Neuronal stem cell (in vitro differentiated cells): ENCODE measurements at regions not wholly inside any gene's neighbourhood (a gene's known extent, or its start where the extent isn't known, plus 50 kb on each side); places are given as distances from the start of the nearest gene placed in this dataset.
A peak's percentile ranks its signal among the peaks of the same experiment; 100 is the strongest.

Experiments
- DNase-seq: peaks from one replicate; pipeline ENCODE4 v3.0.0-alpha.2; 2013; ENCODE audit warnings: low spot score
- H2AFZ ChIP-seq: one replicate; pipeline ENCODE4 v1.6.1; 2013; ENCODE audit warnings: mild to moderate bottlenecking, low read length, inconsistent platforms
- H2AK5ac ChIP-seq: 2 replicates; pipeline ENCODE4 v1.6.1; 2013; ENCODE audit warnings: low read depth, mild to moderate bottlenecking, inconsistent platforms, low read length, moderate library complexity, mixed read lengths
- H2BK120ac ChIP-seq: 2 replicates; pipeline ENCODE4 v1.6.1; 2013; ENCODE audit warnings: low read depth, mild to moderate bottlenecking, inconsistent platforms, low read length, moderate library complexity, mixed read lengths
- H2BK12ac ChIP-seq: one replicate; pipeline ENCODE4 v1.6.1; 2013; ENCODE audit warnings: low read length, inconsistent platforms
- H2BK15ac ChIP-seq: 2 replicates; pipeline ENCODE4 v1.6.1; 2013; ENCODE audit warnings: mild to moderate bottlenecking, low read length, inconsistent platforms, mixed read lengths
- H2BK5ac ChIP-seq: one replicate; pipeline ENCODE4 v1.6.1; 2013; ENCODE audit warnings: inconsistent platforms, mild to moderate bottlenecking, low read length, moderate library complexity
- H3K14ac ChIP-seq: one replicate; pipeline ENCODE4 v1.6.1; 2013; ENCODE audit warnings: low read length, inconsistent platforms
- H3K18ac ChIP-seq: 2 replicates; pipeline ENCODE4 v1.6.1; 2013; ENCODE audit warnings: low read length, inconsistent platforms
- H3K23ac ChIP-seq: 2 replicates; pipeline ENCODE4 v1.6.1; 2013; ENCODE audit warnings: low read depth, mild to moderate bottlenecking, mixed read lengths, low read length, inconsistent platforms; ENCODE audit not compliant: poor library complexity
- H3K27ac ChIP-seq: replicated peaks from 3 replicates; pipeline ENCODE4 v1.5.1; 2013; ENCODE audit warnings: low read length, inconsistent platforms
- H3K27me3 ChIP-seq, 3 experiments: 2 replicates each; pipeline ENCODE4 v1.6.1; 2013; ENCODE audit warnings: low read length in 3 of 3, mild to moderate bottlenecking in 2 of 3, inconsistent platforms in 1 of 3, low read depth in 1 of 3, mixed read lengths in 1 of 3, moderate library complexity in 1 of 3; ENCODE audit not compliant: control insufficient read depth in 3 of 3, insufficient read depth in 3 of 3
- H3K36me3 ChIP-seq, 2 donors: replicated peaks in 1 of 2; 2 replicates each; pipeline ENCODE4 v1.6.1; 2013; ENCODE audit warnings: low read length in 2 of 2; ENCODE audit not compliant: control insufficient read depth in 2 of 2, insufficient read depth in 2 of 2
- H3K4ac ChIP-seq: 2 replicates; pipeline ENCODE4 v1.6.1; 2013; ENCODE audit warnings: inconsistent platforms, mild to moderate bottlenecking, low read length, moderate library complexity
- H3K4me1 ChIP-seq, 2 donors: 1 replicate in 1 of 2; 2 replicates in 1 of 2; pipeline ENCODE4 v1.6.1; 2013; ENCODE audit warnings: low read length in 2 of 2, low read depth in 1 of 2; ENCODE audit not compliant: control insufficient read depth in 2 of 2, insufficient read depth in 1 of 2
- H3K4me2 ChIP-seq: one replicate; pipeline ENCODE4 v1.6.1; 2013; ENCODE audit warnings: mild to moderate bottlenecking, low read length, inconsistent platforms; ENCODE audit not compliant: insufficient read depth, poor library complexity, severe bottlenecking
- H3K4me3 ChIP-seq, 2 donors: 2 replicates each; pipeline ENCODE4 v1.5.1; 2013; ENCODE audit warnings: low read length in 2 of 2, mild to moderate bottlenecking in 2 of 2, inconsistent platforms in 1 of 2, moderate library complexity in 1 of 2
- H3K79me1 ChIP-seq: one replicate; pipeline ENCODE4 v1.6.1; 2013; ENCODE audit warnings: low read depth, mild to moderate bottlenecking, inconsistent platforms, low read length, moderate library complexity
- H3K9ac ChIP-seq: one replicate; pipeline ENCODE4 v1.6.1; 2013; ENCODE audit warnings: mild to moderate bottlenecking, low read depth, low read length, inconsistent platforms; ENCODE audit not compliant: poor library complexity
- H3K9me3 ChIP-seq, 2 donors: replicated peaks in 1 of 2; 2 replicates each; pipeline versions ENCODE3 to v1.6.1; 2013; ENCODE audit warnings: low read length in 2 of 2, mild to moderate bottlenecking in 2 of 2, inconsistent platforms in 1 of 2, low read depth in 1 of 2, mixed read lengths in 1 of 2, moderate library complexity in 1 of 2; ENCODE audit not compliant: control insufficient read depth in 2 of 2, insufficient read depth in 1 of 2
- H4K8ac ChIP-seq: one replicate; pipeline ENCODE4 v1.6.1; 2013; ENCODE audit warnings: low read depth, mild to moderate bottlenecking, inconsistent platforms, low read length, moderate library complexity
- H4K91ac ChIP-seq: one replicate; pipeline ENCODE4 v1.6.1; 2013; ENCODE audit warnings: low read length, low read depth, mild to moderate bottlenecking, inconsistent platforms; ENCODE audit not compliant: poor library complexity
- WGBS, 2 donors: extraction: QIAGEN DNeasy Blood & Tissue Kit; methylation state at CpG; one replicate each; pipeline ENCODE4 v1.1.7; 2013; ENCODE audit warnings: missing lambda C conversion rate in 2 of 2, mixed read lengths in 1 of 2; ENCODE audit not compliant: insufficient read length in 2 of 2, insufficient replicate concordance in 1 of 2; ENCODE audit errors: extremely low coverage in 2 of 2; 5-methylcytosine and 5-hydroxymethylcytosine counted together

DNA sequence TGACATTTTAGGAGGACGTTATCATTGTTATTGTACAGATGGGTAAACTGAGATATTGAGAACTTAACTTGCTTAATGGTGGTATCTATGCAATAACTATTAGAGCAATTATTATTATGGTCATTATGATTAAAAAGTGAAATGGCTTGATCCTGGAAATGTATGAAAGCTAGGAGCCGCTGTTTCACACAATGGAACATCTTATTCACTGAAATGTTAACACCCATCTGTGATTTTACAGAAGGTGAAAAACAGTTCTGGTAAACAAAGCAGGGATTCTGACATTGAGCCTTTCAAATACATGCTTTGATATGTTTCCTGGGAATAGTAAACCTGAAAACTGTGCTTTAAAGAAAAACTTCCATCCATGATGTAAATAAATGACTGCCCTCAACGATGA, 261.4 kb downstream of the BTG1 start:
- no peak overlapping the region for H4K8ac ChIP-seq
- H3K4me2 ChIP-seq, result no peak overlapping the region
- no peak overlapping the region for H2BK12ac ChIP-seq
- no peak overlapping the region for H3K9ac ChIP-seq
- H3K18ac ChIP-seq, result no peak overlapping the region
- no peak overlapping the region for H2AK5ac ChIP-seq
- H3K4me1 ChIP-seq, result peaks cover 1 to 15% of the 10 kb centered on the region in 2 donors
- H3K23ac ChIP-seq, result no peak overlapping the region
- WGBS, 2 donors, result no CpG with 5 or more reads among the region's 3 CpGs
- no peaks in the 10 kb centered on the region for H3K79me1 ChIP-seq
- no peak for DNase-seq
- H3K9me3 ChIP-seq, result no peaks in the 10 kb centered on the region
- no peak overlapping the region for H2BK15ac ChIP-seq
- no peak overlapping the region for H3K14ac ChIP-seq
- no peak overlapping the region for H3K4me3 ChIP-seq
- H2AFZ ChIP-seq, result peak overlapping the region; percentile 2
- H2BK120ac ChIP-seq, result no peak overlapping the region
- H4K91ac ChIP-seq, result no peak overlapping the region
- no peak overlapping the region for H2BK5ac ChIP-seq
- H3K36me3 ChIP-seq, result no peaks in the 10 kb centered on the region
- H3K27ac ChIP-seq, result no peak overlapping the region
- H3K4ac ChIP-seq, result no peak overlapping the region
- H3K27me3 ChIP-seq, result no peaks in the 10 kb centered on the region

DNA sequence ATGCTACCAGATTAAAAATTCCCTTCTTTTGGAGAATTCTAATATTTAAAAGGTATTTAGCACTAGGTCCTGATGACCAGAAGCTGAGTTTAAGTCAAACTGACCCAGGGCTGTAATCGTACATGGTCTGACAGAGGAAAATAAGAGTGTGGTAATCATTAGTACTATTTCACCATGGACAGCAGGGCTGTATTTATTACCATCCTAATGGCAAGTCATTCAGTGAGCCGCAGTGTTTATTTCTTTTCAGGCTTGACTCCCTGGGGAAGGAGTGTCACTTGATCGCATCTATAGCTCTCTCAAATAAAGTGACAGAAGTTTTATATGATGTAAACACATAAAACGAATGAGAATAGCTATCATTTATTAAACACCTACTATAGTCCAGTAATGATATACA, 261.8 kb downstream of the BTG1 start:
- peaks cover 1 to 15% of the 10 kb centered on the region in 2 donors for H3K4me1 ChIP-seq
- H3K18ac ChIP-seq, result no peak overlapping the region
- no CpG with 5 or more reads among the region's 4 CpGs for WGBS, 2 donors
- no peak overlapping the region for H2BK120ac ChIP-seq
- H3K9ac ChIP-seq, result no peak overlapping the region
- H2BK15ac ChIP-seq, result no peak overlapping the region
- no peak overlapping the region for H2AFZ ChIP-seq
- H3K27me3 ChIP-seq, result no peaks in the 10 kb centered on the region
- no peak overlapping the region for H4K8ac ChIP-seq
- H3K4me3 ChIP-seq, result no peak overlapping the region
- H3K4me2 ChIP-seq, result no peak overlapping the region
- no peaks in the 10 kb centered on the region for H3K9me3 ChIP-seq
- DNase-seq, result no peak
- no peak overlapping the region for H2BK5ac ChIP-seq
- no peak overlapping the region for H3K4ac ChIP-seq
- no peak overlapping the region for H4K91ac ChIP-seq
- no peak overlapping the region for H2BK12ac ChIP-seq
- no peak overlapping the region for H3K27ac ChIP-seq
- no peak overlapping the region for H3K23ac ChIP-seq
- H3K36me3 ChIP-seq, result no peaks in the 10 kb centered on the region
- H3K14ac ChIP-seq, result no peak overlapping the region
- no peaks in the 10 kb centered on the region for H3K79me1 ChIP-seq
- no peak overlapping the region for H2AK5ac ChIP-seq

DNA sequence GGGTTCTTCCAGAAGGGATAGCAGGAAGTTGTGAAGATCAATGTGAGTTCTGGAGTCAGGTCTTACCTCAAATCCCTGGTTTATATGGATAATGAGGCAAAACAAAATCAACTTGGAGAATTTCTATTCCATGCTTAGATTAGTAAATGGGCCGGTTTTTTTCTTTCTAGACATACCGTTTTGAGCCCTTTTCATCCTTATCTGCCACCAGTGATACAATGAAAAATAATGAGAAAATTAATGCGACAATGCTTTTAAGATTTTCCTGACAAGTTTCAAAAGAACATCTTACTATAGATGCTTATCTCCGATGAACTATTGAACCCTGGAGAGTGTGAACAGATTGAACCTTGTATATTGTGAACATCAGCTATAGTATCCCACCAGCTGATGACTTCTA, 262.7 kb downstream of the BTG1 start:
- Histone ChIP-seq H3K27me3 (no peaks in the 10 kb centered on the region), H3K14ac (no peak overlapping the region), H3K4me3 (no peak overlapping the region), H3K4me2 (no peak overlapping the region), H2AK5ac (no peak overlapping the region), H4K8ac (no peak overlapping the region), H3K4me1 (peaks cover 1 to 15% of the 10 kb centered on the region in 2 donors), H3K23ac (no peak overlapping the region), H3K9ac (no peak overlapping the region), H2BK15ac (no peak overlapping the region), H2BK5ac (no peak overlapping the region), H2BK120ac (no peak overlapping the region), H3K9me3 (no peaks in the 10 kb centered on the region), H3K27ac (no peak overlapping the region), H3K18ac (no peak overlapping the region), H2BK12ac (no peak overlapping the region), H3K79me1 (no peaks in the 10 kb centered on the region), H2AFZ (peak overlapping the region; percentile 3), H3K36me3 (no peaks in the 10 kb centered on the region), H4K91ac (no peak overlapping the region), H3K4ac (no peak overlapping the region)
- no CpG with 5 or more reads among the region's 4 CpGs for WGBS, 2 donors
- DNase-seq, result no peak

DNA sequence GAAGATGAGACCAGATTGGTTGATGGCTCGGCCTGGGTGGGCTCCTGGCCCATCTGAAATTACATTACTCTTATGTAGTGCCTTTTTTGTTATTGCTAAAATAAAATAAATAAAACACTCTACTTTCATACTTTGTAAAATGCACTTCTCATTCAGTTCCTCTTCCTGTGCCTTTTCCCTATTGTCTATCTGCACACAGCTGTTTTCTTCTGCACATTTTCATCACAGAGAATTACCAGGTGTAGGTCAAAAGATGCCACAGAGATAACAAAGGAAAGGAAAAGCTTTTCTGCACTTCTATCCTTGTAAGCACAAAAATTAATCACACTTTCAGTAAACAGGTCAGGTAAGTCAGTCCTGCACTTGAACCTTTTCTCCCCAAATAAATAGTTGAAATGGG, 265.1 kb downstream of the BTG1 start:
- no peak overlapping the region for H2BK5ac ChIP-seq
- H3K9ac ChIP-seq, result no peak overlapping the region
- WGBS, 2 donors, result no CpG with 5 or more reads among the region's 1 CpG
- no peak overlapping the region for H2BK15ac ChIP-seq
- no peak overlapping the region for H3K4me2 ChIP-seq
- H3K36me3 ChIP-seq, result no peaks in the 10 kb centered on the region
- no peak overlapping the region for H2BK12ac ChIP-seq
- no peak overlapping the region for H2BK120ac ChIP-seq
- H3K4me1 ChIP-seq, result peaks cover 6 to 20% of the 10 kb centered on the region in 2 donors
- no peak overlapping the region for H2AK5ac ChIP-seq
- no peak for DNase-seq
- H2AFZ ChIP-seq, result no peak overlapping the region
- no peak overlapping the region for H3K4ac ChIP-seq
- no peaks in the 10 kb centered on the region for H3K27me3 ChIP-seq
- no peaks in the 10 kb centered on the region for H3K9me3 ChIP-seq
- H4K8ac ChIP-seq, result no peak overlapping the region
- H3K4me3 ChIP-seq, result no peak overlapping the region
- H3K27ac ChIP-seq, result no peak overlapping the region
- no peak overlapping the region for H3K18ac ChIP-seq
- H3K79me1 ChIP-seq, result no peaks in the 10 kb centered on the region
- no peak overlapping the region for H4K91ac ChIP-seq
- no peak overlapping the region for H3K14ac ChIP-seq
- no peak overlapping the region for H3K23ac ChIP-seq
